Suprapubic skin (tissue), 4 donors: ENCODE measurements at regions not wholly inside any gene's neighbourhood (a gene's known extent, or its start where the extent isn't known, plus 50 kb on each side); places are given as distances from the start of the nearest gene placed in this dataset.

Experiments
- DNase-seq, 2 donors: peaks; one replicate each; pipeline ENCODE4 v3.0.0-alpha.2; 2019; ENCODE audit warnings: low spot score in 2 of 2
- H3K27ac ChIP-seq: fragments of 200-600 bp; sonication (generic); one replicate; pipeline ENCODE4 v1.5.1; 2019
- H3K27me3 ChIP-seq: fragments of 200-600 bp; sonication (generic); one replicate; pipeline ENCODE4 v1.5.1; 2019
- H3K36me3 ChIP-seq: fragments of 200-600 bp; sonication (generic); one replicate; pipeline ENCODE4 v1.5.1; 2019
- H3K4me1 ChIP-seq: fragments of 200-600 bp; sonication (generic); one replicate; pipeline ENCODE4 v1.5.1; 2019
- H3K4me3 ChIP-seq: fragments of 200-600 bp; sonication (generic); one replicate; pipeline ENCODE4 v1.5.1; 2019; ENCODE audit warnings: mild to moderate bottlenecking
- H3K9me3 ChIP-seq: fragments of 200-600 bp; sonication (generic); one replicate; pipeline ENCODE4 v1.5.1; 2019
- EP300 ChIP-seq: sonication (generic); formaldehyde crosslinking; IDR thresholded peaks from one replicate; pipeline ENCODE4 v1.6.1; 2017; ENCODE audit warnings: antibody characterized with exemption
- POLR2A ChIP-seq, 2 donors: fragments of 450-650 bp; IDR thresholded peaks; one replicate each; pipeline ENCODE4 v1.6.1; 2017; ENCODE audit warnings: antibody characterized with exemption in 2 of 2, mild to moderate bottlenecking in 2 of 2, moderate library complexity in 2 of 2
- POLR2AphosphoS5 ChIP-seq, 3 donors: sonication (generic); formaldehyde crosslinking; IDR thresholded peaks; one replicate each; pipeline ENCODE4 v1.6.1; 2017; ENCODE audit warnings: antibody characterized with exemption in 3 of 3
- WGBS: methylation state at CpG from one replicate; pipeline ENCODE4 v1.1.5; 2018; 5-methylcytosine and 5-hydroxymethylcytosine counted together
- TF ChIP-seq, protein P1 (sequence below), 2 donors: fragments of 200-600 bp in 1 of 2; fragments of 450-650 bp in 1 of 2; sonication (generic) in 1 of 2; IDR thresholded peaks; one replicate each; pipeline ENCODE4 v1.5.1; 2016 to 2019; ENCODE audit warnings: antibody characterized with exemption in 2 of 2, mild to moderate bottlenecking in 1 of 2, moderate library complexity in 1 of 2

DNA sequence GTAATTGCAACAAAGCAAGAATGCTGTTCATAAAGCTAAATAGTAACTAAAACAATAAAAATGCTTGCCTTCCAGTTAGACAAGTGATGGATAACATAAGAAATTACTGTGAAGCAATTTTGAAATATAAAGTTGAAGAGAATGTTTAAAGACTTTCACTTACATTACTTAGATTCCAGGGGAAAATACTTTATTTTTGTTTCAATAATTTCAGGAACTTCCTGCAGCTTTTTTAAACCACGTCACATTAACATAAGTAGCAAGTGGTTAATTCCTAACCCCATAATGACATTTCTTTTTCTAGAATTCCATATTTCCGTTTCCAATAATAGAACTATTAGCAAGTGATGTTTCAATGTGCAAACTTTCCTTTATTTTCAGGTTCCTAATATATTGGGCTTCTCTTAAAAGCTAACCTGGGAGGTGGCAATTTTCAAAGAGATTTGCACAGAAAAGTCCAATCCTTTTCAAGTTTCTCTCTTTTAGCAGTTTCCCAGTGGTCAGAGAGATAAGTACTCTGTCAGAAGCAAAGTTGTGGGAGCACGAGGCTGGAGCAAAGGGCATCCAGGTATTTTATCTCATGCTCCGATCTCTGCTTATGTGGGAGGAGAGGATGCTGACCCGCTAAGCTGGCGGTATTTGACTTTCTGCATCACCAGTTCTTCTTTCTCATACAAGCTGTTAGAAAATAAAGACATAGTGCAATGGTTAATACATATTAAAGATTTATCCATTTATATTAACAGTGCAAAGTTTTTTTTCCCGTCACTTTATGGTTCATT, 1025.3 kb downstream of the EFNB2 start:
- WGBS: 70% methylated on average over 7 of the region's 7 CpGs
- no peak overlapping the region for H3K4me3 ChIP-seq
- TF ChIP-seq, protein P1, sequence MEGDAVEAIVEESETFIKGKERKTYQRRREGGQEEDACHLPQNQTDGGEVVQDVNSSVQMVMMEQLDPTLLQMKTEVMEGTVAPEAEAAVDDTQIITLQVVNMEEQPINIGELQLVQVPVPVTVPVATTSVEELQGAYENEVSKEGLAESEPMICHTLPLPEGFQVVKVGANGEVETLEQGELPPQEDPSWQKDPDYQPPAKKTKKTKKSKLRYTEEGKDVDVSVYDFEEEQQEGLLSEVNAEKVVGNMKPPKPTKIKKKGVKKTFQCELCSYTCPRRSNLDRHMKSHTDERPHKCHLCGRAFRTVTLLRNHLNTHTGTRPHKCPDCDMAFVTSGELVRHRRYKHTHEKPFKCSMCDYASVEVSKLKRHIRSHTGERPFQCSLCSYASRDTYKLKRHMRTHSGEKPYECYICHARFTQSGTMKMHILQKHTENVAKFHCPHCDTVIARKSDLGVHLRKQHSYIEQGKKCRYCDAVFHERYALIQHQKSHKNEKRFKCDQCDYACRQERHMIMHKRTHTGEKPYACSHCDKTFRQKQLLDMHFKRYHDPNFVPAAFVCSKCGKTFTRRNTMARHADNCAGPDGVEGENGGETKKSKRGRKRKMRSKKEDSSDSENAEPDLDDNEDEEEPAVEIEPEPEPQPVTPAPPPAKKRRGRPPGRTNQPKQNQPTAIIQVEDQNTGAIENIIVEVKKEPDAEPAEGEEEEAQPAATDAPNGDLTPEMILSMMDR (IDR thresholded peaks at IDR 0.05): no peak
- TF ChIP-seq EP300 (no peak), POLR2AphosphoS5 (IDR thresholded peaks at IDR 0.05) (no peak), POLR2A (IDR thresholded peaks at IDR 0.05) (no peak)

GRCh38 chr13:105506463-105506862, 1029.0 kb downstream of the EFNB2 start:
- no peak for DNase-seq
- TF ChIP-seq POLR2AphosphoS5 (IDR thresholded peaks at IDR 0.05) (no peak), EP300 (no peak), POLR2A (IDR thresholded peaks at IDR 0.05) (no peak)
- TF ChIP-seq, protein P1 (IDR thresholded peaks at IDR 0.05): no peak
- 94% methylated on average over 9 of the region's 9 CpGs for WGBS
- no peaks in the 10 kb centered on the region for H3K9me3 ChIP-seq
- H3K4me3 ChIP-seq: no peak overlapping the region
- no peaks in the 10 kb centered on the region for H3K36me3 ChIP-seq
- H3K27me3 ChIP-seq: no peaks in the 10 kb centered on the region
- H3K4me1 ChIP-seq: no peaks in the 10 kb centered on the region
- H3K27ac ChIP-seq: no peak overlapping the region

More for the DNA sequence above, 1025.3 kb downstream of the EFNB2 start:
- no peak for DNase-seq
- Histone ChIP-seq H3K36me3 (no peaks in the 10 kb centered on the region), H3K9me3 (no peaks in the 10 kb centered on the region), H3K27me3 (no peaks in the 10 kb centered on the region), H3K27ac (no peak overlapping the region), H3K4me1 (no peaks in the 10 kb centered on the region)

DNA sequence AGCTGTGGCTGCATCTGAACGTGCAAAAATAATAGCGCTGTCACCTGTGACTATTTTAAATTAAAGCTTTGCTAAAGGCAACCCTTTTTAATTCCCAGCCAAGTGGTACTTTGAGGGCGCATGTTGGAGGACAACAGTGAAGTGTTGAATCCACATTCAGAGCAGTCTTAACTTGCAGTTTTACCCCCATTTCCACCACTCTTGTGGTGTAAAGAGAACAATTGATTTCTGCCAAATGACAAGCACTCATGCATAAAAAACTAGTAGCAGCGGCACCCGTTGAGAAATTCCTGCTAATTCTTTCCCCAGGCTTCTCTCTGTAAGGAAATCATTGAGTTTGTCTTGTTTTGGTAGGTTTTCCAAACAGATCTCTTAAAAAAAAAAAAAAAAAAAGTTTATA, 1033.3 kb downstream of the EFNB2 start:
- WGBS: 52% methylated on average over 5 of the region's 5 CpGs
- TF ChIP-seq POLR2A (IDR thresholded peaks at IDR 0.05) (no peak), EP300 (no peak), POLR2AphosphoS5 (IDR thresholded peaks at IDR 0.05) (no peak)
- TF ChIP-seq, protein P1 (IDR thresholded peaks at IDR 0.05): no peak
- H3K4me1 ChIP-seq: no peaks in the 10 kb centered on the region
- no peaks in the 10 kb centered on the region for H3K9me3 ChIP-seq
- no peaks in the 10 kb centered on the region for H3K27me3 ChIP-seq
- H3K4me3 ChIP-seq: no peak overlapping the region
- DNase-seq: no peak
- no peak overlapping the region for H3K27ac ChIP-seq
- no peaks in the 10 kb centered on the region for H3K36me3 ChIP-seq

GRCh38 chr13:105497597-105497996, 1037.9 kb downstream of the EFNB2 start:
- no peaks in the 10 kb centered on the region for H3K36me3 ChIP-seq
- H3K4me1 ChIP-seq: no peaks in the 10 kb centered on the region
- 52% methylated on average over 3 of the region's 3 CpGs for WGBS
- DNase-seq: no peak
- no peak overlapping the region for H3K27ac ChIP-seq
- TF ChIP-seq POLR2A (IDR thresholded peaks at IDR 0.05): no peak
- TF ChIP-seq POLR2AphosphoS5 (IDR thresholded peaks at IDR 0.05): no peak
- TF ChIP-seq, protein P1 (IDR thresholded peaks at IDR 0.05): no peak
- TF ChIP-seq EP300: no peak
- H3K9me3 ChIP-seq: no peaks in the 10 kb centered on the region
- H3K27me3 ChIP-seq: no peaks in the 10 kb centered on the region
- H3K4me3 ChIP-seq: no peak overlapping the region

- Histone ChIP-seq H3K27ac (no peak overlapping the region), H3K27me3 (no peaks in the 10 kb centered on the region), H3K4me3 (no peak overlapping the region), H3K4me1 (no peaks in the 10 kb centered on the region), H3K9me3 (no peaks in the 10 kb centered on the region), H3K36me3 (no peaks in the 10 kb centered on the region)
- TF ChIP-seq POLR2AphosphoS5 (IDR thresholded peaks at IDR 0.05) (no peak), POLR2A (IDR thresholded peaks at IDR 0.05) (no peak), EP300 (no peak)
- TF ChIP-seq, protein P1 (IDR thresholded peaks at IDR 0.05): no peak
- no peak for DNase-seq
These were observed 1043.2 kb downstream of the EFNB2 start for GRCh38 chr13:105492216-105492615.
